H1 (cell line): ENCODE measurements at regions not wholly inside any gene's neighbourhood (a gene's known extent, or its start where the extent isn't known, plus 50 kb on each side); places are given as distances from the start of the nearest gene placed in this dataset.

Experiments
- CREB1 ChIP-seq: IDR thresholded peaks from 2 replicates; pipeline ENCODE4 v1.6.1; 2012; ENCODE audit warnings: inconsistent platforms
- GTF2F1 ChIP-seq: IDR thresholded peaks from 2 replicates; pipeline ENCODE4 v1.6.1; 2012; ENCODE audit warnings: low read depth, low read length, improper control_type of control experiment, borderline replicate concordance
- TAF7 ChIP-seq: optimal IDR thresholded peaks from 2 replicates; pipeline ENCODE3; 2011; ENCODE audit warnings: low read depth, mild to moderate bottlenecking, inconsistent platforms, low read length, moderate library complexity, borderline replicate concordance
- TBP ChIP-seq: IDR thresholded peaks from 2 replicates; pipeline ENCODE4 v1.6.1; 2011; ENCODE audit warnings: low read depth, low read length, improper control_type of control experiment
- YY1 ChIP-seq: IDR thresholded peaks from 2 replicates; pipeline ENCODE4 v1.6.1; 2011; ENCODE audit warnings: low read depth, mild to moderate bottlenecking, low read length

- TF ChIP-seq TBP, result no peak
- no peak for TF ChIP-seq TAF7
- no peak for TF ChIP-seq YY1
- TF ChIP-seq GTF2F1, result no peak
- TF ChIP-seq CREB1, result no peak
Observed at GRCh38 chr12:89015419-89015818, 336.9 kb downstream of the DUSP6 start (continued).
